HepG2 (cell line): ENCODE measurements at regions not wholly inside any gene's neighbourhood (a gene's known extent, or its start where the extent isn't known, plus 50 kb on each side); places are given as distances from the start of the nearest gene placed in this dataset.

Experiments used
- ATAC-seq: fragments of 200-7000 bp; cut with Tn5 transposase; 3 replicates; pipeline ENCODE4 v1.9.1; 2020; ENCODE audit warnings: mild to moderate bottlenecking, moderate library complexity
- BruUV-seq: library from RNA; stranded (reverse); fragments of 400-500 nt; replicated peaks from 2 replicates; lab custom pipeline; 2021; lab: Mats Ljungman, UMichigan
- CTCF ChIA-PET: fragments of 300-600 bp; formaldehyde crosslinking; extraction: SDS; loops from one replicate; lab custom pipeline; 2021; ENCODE audit warnings: low total read pairs, inconsistent platforms, low intra/inter-chr PET ratio; lab: Yijun Ruan, JAX
- POLR2A ChIA-PET: fragments of 350-600 bp; sonication (Branson Sonifier 250); formaldehyde crosslinking; loops from one replicate; lab custom pipeline; 2020; ENCODE audit warnings: antibody characterized with exemption, inconsistent platforms; lab: Yijun Ruan, JAX
- DNase-seq: peaks from one replicate; pipeline ENCODE4 v3.0.0-alpha.2; 2015; ENCODE audit warnings: low spot score
- FAIRE-seq: peaks from 3 replicates; lab custom pipeline; 2011; peaks lifted over from hg19 to GRCh38; lab: Jason Lieb, UNC
- H2AFZ ChIP-seq: one replicate; pipeline ENCODE4 v1.6.1; 2011; ENCODE audit warnings: low read length, inconsistent platforms
- H3K27ac ChIP-seq: fragments of 300-600 bp; 3 replicates; pipeline ENCODE4 v1.8.0; 2011; ENCODE audit warnings: mixed run types, mild to moderate bottlenecking, mixed read lengths, low read length, inconsistent platforms; ENCODE audit not compliant: insufficient read depth; ENCODE audit errors: extremely low read length
- H3K27me3 ChIP-seq, 2 experiments: fragments of 200-600 bp in 1 of 2; 2 replicates in 1 of 2; 3 replicates in 1 of 2; pipeline versions ENCODE4 v1.6.0 to v1.8.0; 2011; ENCODE audit warnings: low read length in 2 of 2, mild to moderate bottlenecking in 2 of 2, moderate library complexity in 2 of 2, inconsistent platforms in 1 of 2; ENCODE audit not compliant: insufficient read depth in 2 of 2, control insufficient read depth in 1 of 2
- H3K36me3 ChIP-seq, 2 experiments: fragments of 200-600 bp in 1 of 2; replicated peaks in 1 of 2; 2 replicates in 1 of 2; 3 replicates in 1 of 2; pipeline versions ENCODE4 v1.5.1 to v1.8.0; 2011; ENCODE audit warnings: low read length in 2 of 2, inconsistent platforms in 1 of 2; ENCODE audit not compliant: insufficient read depth in 2 of 2, control insufficient read depth in 1 of 2
- H3K4me1 ChIP-seq: 2 replicates; pipeline ENCODE4 v1.5.1; 2012; ENCODE audit warnings: low read length, inconsistent platforms; ENCODE audit not compliant: insufficient read depth
- H3K4me2 ChIP-seq: 2 replicates; pipeline ENCODE4 v1.6.0; 2011; ENCODE audit warnings: low read depth, low read length, inconsistent platforms
- H3K4me3 ChIP-seq, 3 experiments: fragments of 200-600 bp in 1 of 3; sonication (generic), shearing (Covaris generic) in 1 of 3; replicated peaks in 1 of 3; 2 replicates each; pipeline ENCODE4 v1.5.1; 2011 to 2016; ENCODE audit warnings: low read length in 3 of 3, inconsistent platforms in 2 of 3, low read depth in 2 of 3, mild to moderate bottlenecking in 2 of 3, control low read depth in 1 of 3, mixed read lengths in 1 of 3; ENCODE audit not compliant: insufficient read depth in 1 of 3
- H3K79me2 ChIP-seq: one replicate; pipeline ENCODE4 v1.6.1; 2011; ENCODE audit warnings: low read length, inconsistent platforms; ENCODE audit not compliant: insufficient read depth
- H3K9ac ChIP-seq: 2 replicates; pipeline ENCODE4 v1.6.0; 2011; ENCODE audit warnings: mild to moderate bottlenecking, low read depth, low read length, inconsistent platforms; ENCODE audit not compliant: insufficient read depth
- H3K9me3 ChIP-seq: 2 replicates; pipeline ENCODE4 v1.5.1; 2012; ENCODE audit warnings: mild to moderate bottlenecking, low read length
- H4K20me1 ChIP-seq: 2 replicates; pipeline ENCODE4 v1.6.0; 2011; ENCODE audit warnings: inconsistent platforms, mild to moderate bottlenecking, low read length, moderate library complexity; ENCODE audit not compliant: insufficient read depth
- ASH2L ChIP-seq: fragments of 300-600, 200-600 bp; sonication (generic); IDR thresholded peaks from 2 replicates; pipeline ENCODE4 v1.7.0; 2017; ENCODE audit warnings: low read depth, mild to moderate bottlenecking, moderate library complexity, mixed read lengths, low read length; ENCODE audit not compliant: insufficient read length
- ATAD3A ChIP-seq: sonication (generic); formaldehyde crosslinking; IDR thresholded peaks from 2 replicates; pipeline ENCODE4 v1.4.0; 2020; ENCODE audit warnings: missing genetic modification reagents
- EP300 ChIP-seq, 3 experiments: sonication (generic) in 1 of 3; formaldehyde crosslinking in 1 of 3; IDR thresholded peaks; 2 replicates each; pipeline versions ENCODE4 v1.5.1 to v1.6.1; 2011 to 2020; ENCODE audit warnings: low read depth in 2 of 3, low read length in 2 of 3, borderline replicate concordance in 1 of 3, improper control_type of control experiment in 1 of 3, mild to moderate bottlenecking in 1 of 3, missing genetic modification reagents in 1 of 3, moderate library complexity in 1 of 3
- FOXP1 ChIP-seq, 2 experiments: fragments of 450-650 bp in 1 of 2; IDR thresholded peaks; 2 replicates each; pipeline ENCODE4 v1.6.1; 2017 to 2018; ENCODE audit warnings: antibody characterized with exemption in 1 of 2
- POGZ ChIP-seq: sonication (generic); formaldehyde crosslinking; IDR thresholded peaks from 2 replicates; pipeline ENCODE4 v1.4.0; 2020; ENCODE audit warnings: mild to moderate bottlenecking, missing genetic modification reagents
- SP5 ChIP-seq: IDR thresholded peaks from 2 replicates; pipeline ENCODE4 v1.6.1; 2016; ENCODE audit warnings: low read depth, borderline replicate concordance
- SRSF4 ChIP-seq: fragments of 200-400 bp; formaldehyde crosslinking; IDR thresholded peaks from one replicate; pipeline ENCODE4 v1.6.1; 2018; ENCODE audit warnings: mild to moderate bottlenecking, low read depth, low read length, moderate library complexity; ENCODE audit not compliant: poor library complexity, severe bottlenecking
- SRY ChIP-seq: sonication (generic); formaldehyde crosslinking; IDR thresholded peaks from 2 replicates; pipeline ENCODE4 v1.8.0; 2022; ENCODE audit warnings: mild to moderate bottlenecking, missing genetic modification reagents
- ZKSCAN1 ChIP-seq: fragments of 150-350 bp; IDR thresholded peaks from 2 replicates; pipeline ENCODE4 v1.6.1; 2014; ENCODE audit warnings: low read length
- ZNF274 ChIP-seq: sonication (generic); formaldehyde crosslinking; IDR thresholded peaks from 2 replicates; pipeline ENCODE4 v1.5.1; 2020; ENCODE audit warnings: mild to moderate bottlenecking, missing genetic modification reagents
- ZNF414 ChIP-seq: sonication (generic); formaldehyde crosslinking; IDR thresholded peaks from 2 replicates; pipeline ENCODE4 v1.5.0; 2020; ENCODE audit warnings: missing genetic modification reagents
- ZNF484 ChIP-seq: sonication (generic); formaldehyde crosslinking; IDR thresholded peaks from 2 replicates; pipeline ENCODE4 v1.5.1; 2020; ENCODE audit warnings: mild to moderate bottlenecking, low read depth, missing genetic modification reagents, borderline replicate concordance
- whole genome bisulfite sequencing: methylation state at CpG from one replicate; pipeline ENCODE4 v1.1.6; 2017; ENCODE audit warnings: low lambda C conversion rate; 5-methylcytosine and 5-hydroxymethylcytosine counted together
- in situ Hi-C: cut with HindIII; loops from 2 replicates; pipeline ENCODE4 v1.10.0; 2017; ENCODE audit warnings: low pct_unique_long_range_greater_than_20kb; ENCODE audit not compliant: extremely low pct_ligation_motif_present
- intact Hi-C: fragments of 100-400 bp; cut with micrococcal nuclease; formaldehyde crosslinking; loops from one replicate; pipeline ENCODE4 v1.10.0; 2022; ENCODE audit not compliant: unreplicated experiment
- TF ChIP-seq, protein P1 (sequence below): sonication (generic); formaldehyde crosslinking; IDR thresholded peaks from 2 replicates; pipeline ENCODE4 v1.5.0; 2020; ENCODE audit warnings: missing genetic modification reagents

- ATAC-seq (no peak), DNase-seq (no peak), FAIRE-seq (no peak)
- no peak overlapping the region for H3K4me2 ChIP-seq
- no peaks in the 10 kb centered on the region for H3K27me3 ChIP-seq
- no peak overlapping the region for H2AFZ ChIP-seq
- H3K79me2 ChIP-seq = no peaks in the 10 kb centered on the region
- H3K4me1 ChIP-seq = no peaks in the 10 kb centered on the region
- H3K9me3 ChIP-seq = peaks cover 84% of the 10 kb centered on the region
- no peaks in the 10 kb centered on the region for H3K36me3 ChIP-seq
- TF ChIP-seq ZNF484 (CRISPR knock-in tag) = no peak
- TF ChIP-seq, all 625 proteins: peak for 0
- Histone ChIP-seq H3K9ac (no peak overlapping the region), H3K4me3 (no peak overlapping the region), H4K20me1 (no peaks in the 10 kb centered on the region), H3K27ac (no peak overlapping the region)
- 5% methylated on average over 2 of the region's 2 CpGs for WGBS
- intact Hi-C loops = no loop called here
- no TSS peak for BruUV-seq
- in situ Hi-C loops = no loop called here
- CTCF ChIA-PET = no interaction called here
- POLR2A ChIA-PET = no interaction called here
Observed at GRCh38 chr12:83408851-83409250, 722.1 kb downstream of the TMTC2 start.

DNA sequence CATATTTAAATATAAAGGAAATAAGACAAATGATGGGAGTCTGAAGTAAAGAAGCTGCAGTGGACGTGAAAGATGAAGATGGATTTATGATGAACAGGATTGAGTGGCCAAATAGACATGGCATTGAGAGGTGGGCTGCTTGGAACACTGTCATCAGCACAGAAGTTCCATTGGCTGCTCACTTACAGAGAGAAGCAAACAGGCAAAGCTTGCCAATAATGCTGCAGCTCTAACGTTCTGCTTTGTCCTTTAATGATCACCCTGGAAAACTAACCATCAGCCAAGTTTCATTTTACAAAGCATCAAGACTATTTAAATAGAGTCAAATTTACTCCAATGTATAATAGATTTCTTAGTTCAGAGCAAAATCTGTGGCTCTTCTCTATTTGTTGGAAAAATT is 721.4 kb downstream of the TMTC2 start:
- TF ChIP-seq POGZ (CRISPR knock-in tag) (no peak), ZKSCAN1 (no peak), ZNF414 (CRISPR knock-in tag) (no peak), ZNF274 (CRISPR knock-in tag) (no peak), SRSF4 (no peak), EP300 (IDR thresholded peaks at IDR 0.05; ENCODE audit: low read depth in 2 of 2, low read length in 2 of 2) (no peak), EP300 (CRISPR knock-in tag; IDR thresholded peaks at IDR 0.05; ENCODE audit: borderline replicate concordance) (no peak), ATAD3A (CRISPR knock-in tag) (no peak), FOXP1 (IDR thresholded peaks at IDR 0.05) (no peak), FOXP1 (CRISPR knock-in tag; IDR thresholded peaks at IDR 0.05) (no peak), SRY (no peak), SP5 (no peak), ASH2L (no peak)
- TF ChIP-seq, protein P1, sequence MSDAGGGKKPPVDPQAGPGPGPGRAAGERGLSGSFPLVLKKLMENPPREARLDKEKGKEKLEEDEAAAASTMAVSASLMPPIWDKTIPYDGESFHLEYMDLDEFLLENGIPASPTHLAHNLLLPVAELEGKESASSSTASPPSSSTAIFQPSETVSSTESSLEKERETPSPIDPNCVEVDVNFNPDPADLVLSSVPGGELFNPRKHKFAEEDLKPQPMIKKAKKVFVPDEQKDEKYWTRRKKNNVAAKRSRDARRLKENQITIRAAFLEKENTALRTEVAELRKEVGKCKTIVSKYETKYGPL (CRISPR knock-in tag) = no peak
- Histone ChIP-seq H3K4me2 (no peak overlapping the region), H3K9me3 (peaks cover 82% of the 10 kb centered on the region), H2AFZ (no peak overlapping the region), H3K4me3 (no peak overlapping the region), H3K79me2 (no peaks in the 10 kb centered on the region), H4K20me1 (no peaks in the 10 kb centered on the region), H3K36me3 (no peaks in the 10 kb centered on the region), H3K4me1 (no peaks in the 10 kb centered on the region), H3K27me3 (no peaks in the 10 kb centered on the region), H3K27ac (no peak overlapping the region), H3K9ac (no peak overlapping the region)
- in situ Hi-C loops = no loop called here
- 0% methylated on average over 2 of the region's 2 CpGs for WGBS
- no peak for FAIRE-seq
- no TSS peak for BruUV-seq
- no peak for DNase-seq
- CTCF ChIA-PET = no interaction called here
- ATAC-seq = no peak
- intact Hi-C loops = no loop called here
- POLR2A ChIA-PET = no interaction called here
